GM19438 (cell line): ENCODE measurements at regions not wholly inside any gene's neighbourhood (a gene's known extent, or its start where the extent isn't known, plus 50 kb on each side); places are given as distances from the start of the nearest gene placed in this dataset.
"Not testable (repeated sequence)": the region's sequence is repeated elsewhere in the genome, so short reads cannot be mapped to it uniquely, and the experiment has no call there.

Experiments
- ATAC-seq: cut with Tn5 transposase; IDR thresholded peaks from one replicate; pipeline ENCODE4 v1.9.1; 2021; ENCODE audit warnings: low read depth; ENCODE audit not compliant: unreplicated experiment

DNA sequence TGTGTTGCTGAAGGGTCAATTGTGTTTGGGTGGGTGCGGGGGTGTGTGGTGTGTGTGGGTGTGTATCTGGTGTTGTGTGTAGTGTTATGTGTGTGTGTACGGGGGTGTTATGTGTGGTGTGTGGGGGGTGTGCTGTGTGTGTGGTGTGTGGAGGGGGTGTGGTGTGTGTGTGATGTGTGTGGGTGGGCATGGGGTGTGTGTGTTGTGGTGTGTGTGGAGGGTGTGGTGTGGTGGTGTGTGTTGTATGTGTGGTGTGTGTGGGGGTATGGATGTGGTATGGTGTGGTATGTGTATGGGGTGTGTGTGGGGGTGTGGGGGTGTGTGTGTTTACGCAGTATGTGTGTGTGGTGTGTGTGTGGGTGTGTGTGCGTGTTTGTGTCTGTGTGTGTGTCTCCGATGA lies 110.8 kb downstream of the ZNF22 start:
- no peak for ATAC-seq

DNA sequence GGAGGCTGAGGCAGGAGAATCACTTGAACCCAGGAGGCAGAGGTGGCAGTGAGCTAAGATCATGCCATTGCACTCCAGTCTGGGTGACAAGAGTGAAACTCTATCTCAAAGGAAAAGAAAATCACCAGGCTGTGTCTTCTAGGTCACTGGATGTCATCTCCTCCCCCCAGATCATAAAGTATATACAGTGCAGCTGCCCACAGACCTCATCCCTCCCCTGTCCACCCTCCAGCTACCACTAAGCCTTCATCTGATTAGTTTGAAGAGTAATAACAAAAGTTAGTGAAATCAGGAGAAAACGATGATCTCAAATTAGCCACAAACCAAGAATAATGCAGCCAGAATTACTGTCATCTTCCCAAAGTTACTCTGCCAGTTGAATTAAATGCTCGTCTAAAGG lies 117.2 kb downstream of the ZNF22 start:
- not testable (repeated sequence) for ATAC-seq

DNA sequence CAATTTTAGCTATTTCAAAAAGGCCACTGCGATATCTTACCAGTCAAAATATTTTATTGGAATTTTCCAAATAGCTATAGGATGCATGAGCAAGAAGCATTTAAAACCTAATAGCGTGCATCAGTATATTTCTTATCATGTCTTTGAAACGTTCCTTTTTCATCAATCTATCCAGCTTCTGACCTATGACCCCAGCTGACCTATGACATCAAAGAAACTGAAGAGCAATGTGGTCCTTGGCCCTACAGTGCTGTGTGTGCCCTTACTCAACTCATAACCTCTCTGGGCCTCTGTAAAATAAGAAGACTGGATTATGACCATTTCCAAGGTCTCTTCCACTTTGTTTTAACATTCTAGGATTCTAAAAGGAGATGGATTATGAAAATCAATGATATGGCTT lies 118.2 kb downstream of the ZNF22 start:
- ATAC-seq: no peak

DNA sequence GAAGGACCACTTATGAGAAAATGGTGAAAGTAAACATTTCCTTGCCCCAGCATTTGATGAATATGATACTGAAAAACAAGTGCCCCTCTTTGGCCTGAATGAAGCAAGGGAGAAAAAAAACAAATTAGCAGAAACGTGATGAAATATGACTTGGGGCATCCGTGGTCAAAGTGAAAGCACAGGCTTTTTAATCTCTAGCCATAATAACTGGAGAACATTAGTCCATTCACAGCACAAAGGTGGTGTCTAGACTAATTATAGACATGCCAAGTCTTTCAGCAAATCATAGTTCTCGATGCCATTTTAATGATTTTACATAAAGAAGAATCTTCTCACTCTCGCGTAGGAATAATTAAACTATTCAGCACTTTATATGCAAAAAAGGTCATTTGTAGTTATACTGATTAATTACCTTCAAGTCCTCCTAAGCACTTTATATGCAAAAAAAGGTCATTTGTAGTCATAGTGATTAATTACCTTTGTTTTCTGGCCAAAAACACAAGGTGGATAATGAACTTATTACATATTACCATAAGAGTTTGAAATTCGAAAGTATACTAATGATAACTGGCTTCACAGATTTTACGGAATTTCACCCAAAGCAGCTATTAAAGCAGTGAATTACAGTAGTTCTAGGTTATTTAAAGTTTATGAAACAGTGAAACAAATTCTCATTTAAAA lies 121.6 kb downstream of the ZNF22 start:
- ATAC-seq: not testable (repeated sequence)

DNA sequence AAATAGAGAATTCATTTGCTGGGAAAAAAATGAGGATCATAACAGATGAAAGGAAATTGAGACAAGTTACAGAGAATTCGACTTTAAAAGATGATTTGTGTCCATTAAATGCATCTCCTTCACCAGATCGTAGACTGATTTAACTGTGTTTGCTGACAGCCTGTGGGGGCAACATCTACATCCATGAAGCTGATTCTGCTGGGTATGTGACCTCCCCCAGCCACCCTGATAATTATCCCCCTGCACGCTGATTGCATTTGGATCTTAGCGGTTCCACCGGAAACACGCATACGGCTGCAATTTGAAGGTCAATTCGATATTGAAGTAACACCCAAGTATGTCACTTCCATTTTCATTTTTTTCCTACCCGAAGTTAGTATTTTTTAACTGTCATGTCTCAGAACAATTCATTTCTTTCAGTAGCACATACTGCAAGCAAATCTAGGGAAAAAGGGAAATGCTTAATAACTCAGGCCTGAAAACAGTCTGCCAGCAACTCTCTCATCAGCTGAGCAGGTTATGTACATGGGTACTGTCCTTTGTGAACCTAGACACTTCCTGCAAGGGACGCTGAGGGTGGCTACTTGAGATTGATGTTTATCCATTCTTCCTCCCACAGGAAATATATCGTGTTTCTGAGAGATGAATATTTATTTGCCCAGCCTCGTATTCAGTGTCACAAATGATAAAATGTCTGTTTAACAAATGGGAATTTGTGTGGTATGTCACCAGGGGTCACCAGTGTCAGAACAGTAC lies 134.9 kb downstream of the ZNF22 start:
- ATAC-seq: no peak

DNA sequence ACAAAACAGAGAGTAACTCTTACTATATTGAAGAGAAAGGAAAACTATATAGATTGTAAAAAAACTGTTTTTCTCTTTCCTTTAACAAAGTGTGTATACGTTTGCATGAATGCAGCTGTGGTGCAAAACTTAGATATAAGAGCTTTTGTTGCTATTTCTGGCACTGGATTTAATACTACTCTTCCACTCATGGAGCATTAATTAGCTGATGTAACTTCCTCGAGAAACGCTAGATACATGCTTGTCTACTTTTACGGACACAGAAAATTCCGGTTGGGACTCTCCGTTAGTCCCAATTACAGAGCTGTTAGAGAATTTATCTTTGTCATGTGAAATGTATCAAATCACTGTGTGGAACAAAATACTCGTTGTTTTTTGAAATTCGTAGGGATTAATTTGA lies 135.5 kb downstream of the ZNF22 start:
- no peak for ATAC-seq

DNA sequence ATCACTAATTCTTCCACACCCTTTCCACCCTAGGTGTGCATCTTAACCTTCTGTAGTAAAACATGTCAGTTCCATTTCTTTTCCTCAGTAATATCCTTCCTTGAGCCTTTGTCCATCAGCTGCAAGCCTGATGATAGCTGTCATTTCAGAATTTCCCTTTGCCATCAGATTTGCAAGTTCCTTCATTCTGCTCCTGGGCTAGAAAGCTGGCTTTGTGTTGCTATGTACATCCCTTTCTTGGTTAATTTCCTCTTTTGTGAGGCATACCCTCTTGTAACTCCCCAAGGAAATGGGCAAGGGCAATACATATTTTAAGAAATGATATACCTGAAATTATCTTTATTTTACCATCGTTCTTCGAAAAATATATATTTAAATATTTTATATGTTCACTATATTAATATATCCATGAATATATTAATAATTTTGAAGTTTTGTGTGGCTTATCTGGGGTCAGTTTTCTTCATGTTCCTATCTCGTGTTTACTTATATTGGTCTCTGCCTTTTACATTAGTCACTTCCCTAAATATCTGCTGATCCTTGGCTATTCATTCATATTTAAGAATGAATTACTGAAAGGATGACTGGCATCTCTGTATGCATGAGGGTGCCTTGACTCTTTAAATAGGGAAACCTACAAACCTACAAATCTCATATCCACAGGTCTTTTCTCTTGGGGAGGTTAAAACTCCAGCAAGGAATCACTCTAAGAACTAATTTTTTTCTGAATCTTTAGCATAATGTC lies 143.8 kb downstream of the ZNF22 start:
- no peak for ATAC-seq

DNA sequence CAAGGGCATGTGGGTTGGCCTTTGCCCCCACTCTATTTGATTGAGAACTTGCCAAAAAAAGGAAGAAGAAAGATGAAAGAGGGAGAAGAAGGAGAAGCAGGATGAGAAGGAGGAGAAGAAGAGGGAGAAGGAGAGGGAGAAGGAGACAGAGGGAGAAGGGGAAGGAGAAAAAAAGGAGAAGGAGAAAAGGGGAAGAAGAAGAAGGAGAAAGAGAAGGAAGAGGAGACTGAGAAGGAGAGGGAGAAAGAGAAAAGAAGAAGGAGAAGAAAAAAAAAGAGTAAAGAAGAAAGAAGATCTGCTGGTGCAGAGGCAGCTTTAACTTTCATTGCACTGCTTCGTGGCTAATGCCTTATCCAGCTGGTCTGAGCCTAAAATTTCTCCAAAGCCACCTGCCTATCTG lies 144.4 kb downstream of the ZNF22 start:
- ATAC-seq: not testable (repeated sequence)

DNA sequence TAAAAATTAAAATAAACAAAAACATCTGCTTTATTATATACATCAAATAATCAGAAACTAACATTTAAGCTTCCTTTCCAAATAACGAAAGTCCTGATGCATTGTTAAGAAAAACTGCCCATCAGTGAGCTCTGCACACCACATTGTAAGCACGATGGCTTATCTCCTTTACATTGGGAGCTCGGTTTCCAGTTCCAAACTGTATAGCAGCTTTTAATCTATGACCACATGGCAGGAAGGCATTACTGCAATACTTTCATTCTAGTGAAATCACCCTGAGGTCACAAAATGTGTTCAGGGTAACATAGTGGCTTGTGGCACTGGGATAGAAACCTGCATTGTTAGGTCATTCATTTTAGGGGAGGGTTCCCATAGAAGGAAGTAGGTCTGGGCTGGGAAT lies 146.3 kb downstream of the ZNF22 start:
- ATAC-seq: no peak

DNA sequence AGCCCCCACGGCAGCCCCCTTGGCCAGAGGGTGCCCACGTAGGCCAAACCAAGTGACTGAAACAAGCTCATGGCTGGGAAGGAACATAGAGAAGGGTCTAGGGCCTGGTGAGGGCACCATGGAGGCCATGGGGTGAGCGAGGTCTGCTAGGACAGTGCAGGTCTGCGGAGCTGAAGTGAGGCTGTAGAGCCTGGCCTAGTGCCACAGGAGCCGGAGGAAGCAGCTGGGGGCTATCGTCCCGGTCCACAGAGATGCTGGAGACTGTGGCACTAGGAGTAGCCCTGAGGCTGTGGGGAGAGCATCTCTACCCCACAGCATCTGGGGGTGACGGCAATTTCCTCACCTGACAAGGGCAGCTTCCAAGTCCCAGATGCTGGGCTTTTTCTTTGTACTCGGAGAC lies 150.3 kb downstream of the ZNF22 start:
- ATAC-seq: no peak

DNA sequence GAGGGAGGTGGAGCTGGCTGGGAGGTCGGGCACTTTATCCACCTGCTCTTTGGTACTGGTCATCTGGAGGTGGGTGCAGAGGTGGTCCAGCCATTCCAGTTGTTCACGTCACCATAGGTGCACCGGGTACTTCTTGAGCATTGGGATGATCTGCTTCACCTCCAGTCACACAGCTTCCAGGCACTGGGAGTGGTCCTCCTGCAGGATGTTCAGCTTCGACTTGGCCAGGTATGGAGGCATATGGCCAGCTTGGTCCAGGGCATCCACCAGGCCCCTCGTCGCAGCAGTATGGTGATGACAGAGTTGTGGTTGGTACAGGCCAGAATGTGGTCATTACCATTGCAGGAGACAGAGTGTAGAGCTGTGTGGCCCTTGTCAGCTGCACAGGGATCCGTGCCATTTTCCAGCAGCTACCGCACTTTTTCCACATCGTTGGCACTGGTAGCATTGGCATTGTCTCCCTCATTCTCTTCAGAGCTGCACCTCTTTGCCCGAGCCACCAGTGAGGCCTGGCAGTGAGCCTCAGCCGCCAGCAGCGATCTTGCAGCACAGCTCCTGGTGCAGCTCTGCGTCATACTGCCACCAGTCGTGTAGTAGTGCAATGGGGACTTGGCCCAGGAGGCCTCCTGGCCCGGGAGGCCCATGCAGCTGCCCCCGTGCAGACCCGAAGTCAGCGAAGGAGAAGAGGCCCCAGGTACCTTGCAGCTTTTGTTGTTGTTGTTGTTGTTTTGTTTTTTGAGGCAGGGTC lies 150.9 kb downstream of the ZNF22 start:
- ATAC-seq: no peak

DNA sequence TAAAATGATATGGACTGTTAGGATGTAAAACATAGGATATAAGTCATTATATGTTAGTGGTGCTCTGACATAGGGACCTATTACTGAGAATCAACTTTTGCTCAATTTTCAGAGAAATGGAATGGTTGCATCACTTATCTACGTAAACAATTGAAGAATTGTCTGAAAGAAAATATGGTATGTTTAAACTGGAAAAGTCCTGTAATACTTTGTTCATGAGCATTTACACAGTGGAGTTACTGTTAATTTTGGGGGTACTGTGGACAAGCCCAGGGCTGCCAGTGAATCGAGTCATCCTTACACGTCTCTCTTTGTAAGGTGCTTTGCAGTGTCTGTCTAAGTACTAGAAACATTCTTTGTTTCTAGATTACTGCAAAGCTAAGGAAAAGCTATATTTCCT lies 152.0 kb downstream of the ZNF22 start:
- no peak for ATAC-seq

DNA sequence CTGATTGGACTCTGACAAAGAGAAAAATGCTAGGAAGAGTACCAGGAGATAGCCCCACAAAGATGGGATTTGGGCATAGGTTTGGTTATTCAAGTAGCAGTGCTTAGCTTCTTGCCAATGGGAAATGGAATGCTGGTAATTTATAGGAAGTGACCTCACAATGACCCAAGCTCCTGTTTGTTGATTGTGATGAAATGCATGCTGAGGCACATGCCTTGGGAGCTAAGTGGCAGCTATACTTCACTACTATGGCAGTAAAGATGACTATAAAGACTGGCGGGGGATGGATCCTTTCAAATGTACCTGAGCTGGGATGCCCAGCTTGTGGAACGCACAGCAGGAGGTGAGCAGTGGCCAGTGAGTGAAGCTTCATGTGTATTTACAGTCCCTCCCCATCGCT lies 153.8 kb downstream of the ZNF22 start:
- ATAC-seq: no peak

DNA sequence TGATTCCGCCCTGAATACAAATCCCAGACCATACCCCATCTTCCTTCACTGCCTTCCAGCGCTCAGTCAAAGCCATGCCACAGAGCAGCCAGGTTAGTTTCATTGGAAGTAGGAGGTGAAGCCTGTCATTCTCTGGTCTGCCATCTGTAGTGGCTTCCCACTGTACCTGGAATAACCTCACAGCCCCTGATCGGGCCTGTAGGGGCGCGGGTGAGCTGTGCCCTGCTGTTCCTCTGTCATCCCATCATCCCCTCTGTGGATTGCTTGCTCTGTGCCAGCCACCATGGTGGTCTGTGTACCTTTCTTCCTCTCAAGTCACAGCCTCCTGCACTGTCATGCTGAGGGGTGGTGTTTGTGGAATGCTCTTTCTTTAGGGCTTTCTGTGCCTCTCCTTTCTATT lies 155.1 kb downstream of the ZNF22 start:
- no peak for ATAC-seq

DNA sequence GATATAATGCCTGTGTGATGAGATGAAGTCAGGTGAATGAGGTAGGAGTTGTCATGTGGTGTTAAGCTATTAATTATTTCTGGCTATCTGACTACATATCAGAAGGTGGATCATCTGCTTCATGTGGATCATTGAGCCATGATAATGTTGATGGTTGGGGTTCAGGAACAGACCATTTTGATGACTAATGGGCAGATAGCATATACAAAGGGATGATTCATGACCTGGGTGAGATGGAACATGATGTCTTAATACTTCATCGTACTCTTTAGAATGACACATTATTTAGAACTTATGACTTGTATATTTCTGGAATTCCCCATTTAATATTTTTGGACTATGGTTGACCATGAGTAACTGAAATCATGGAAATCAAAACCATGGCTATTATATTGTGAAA lies 155.1 kb downstream of the OR13A1 start:
- ATAC-seq: no peak

DNA sequence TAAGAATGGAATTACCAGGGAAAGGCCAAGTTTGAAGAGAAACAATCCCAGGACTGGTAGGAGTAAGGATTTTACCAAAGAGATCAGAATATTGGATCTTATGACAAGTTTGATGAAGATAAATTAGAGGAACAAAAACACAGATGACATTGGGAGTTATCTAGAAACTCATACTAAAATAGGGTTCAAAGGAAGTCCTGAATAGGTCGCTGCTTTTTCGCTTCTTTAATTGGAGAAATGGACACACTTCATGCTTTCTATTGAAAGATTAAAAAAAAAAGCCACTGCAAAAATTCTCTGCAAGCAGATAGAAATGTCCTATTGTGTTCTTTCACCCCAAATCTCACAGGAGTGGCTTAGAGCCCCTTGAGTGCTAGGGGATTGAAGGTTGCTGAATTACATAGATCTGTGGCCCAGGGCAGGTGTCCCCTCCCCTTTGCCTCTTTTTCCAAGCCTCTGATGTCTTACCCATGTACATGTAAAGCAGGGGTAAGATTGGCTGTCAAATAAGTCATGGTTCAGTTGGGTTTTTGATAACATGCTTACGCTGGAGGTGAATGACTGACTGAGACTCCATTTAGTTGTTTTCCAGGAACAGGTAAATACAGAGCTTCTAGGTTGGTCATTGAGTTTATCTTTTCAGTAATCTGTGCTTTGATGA lies 152.0 kb downstream of the OR13A1 start:
- no peak for ATAC-seq

DNA sequence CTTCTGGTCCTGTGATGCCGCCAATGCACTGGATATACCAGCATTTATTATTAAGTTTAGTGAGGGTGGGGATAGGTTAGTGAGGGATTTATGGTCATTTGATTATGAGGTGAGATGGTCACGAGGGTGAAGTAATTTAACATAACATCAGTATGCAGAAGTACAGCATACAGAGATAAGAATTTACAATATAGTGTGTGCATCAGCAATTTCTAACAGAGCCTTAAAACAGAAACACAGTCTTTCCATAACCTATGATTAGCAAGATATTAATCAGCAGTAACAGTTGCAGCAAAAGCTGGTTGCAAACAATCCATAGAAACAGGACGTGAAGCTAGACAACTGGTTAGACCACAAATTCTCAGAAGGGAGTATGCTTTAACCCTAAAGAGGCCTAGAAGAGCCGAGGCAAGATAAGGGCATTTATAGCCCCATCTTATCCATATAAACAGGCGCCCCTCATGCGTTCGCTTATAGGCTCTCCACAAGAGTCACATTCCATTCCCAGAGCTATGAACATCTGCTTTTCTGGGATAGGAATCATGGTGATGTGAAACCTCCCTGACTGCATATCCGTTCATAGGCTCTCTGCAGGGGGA lies 139.8 kb downstream of the OR13A1 start:
- not testable (repeated sequence) for ATAC-seq

DNA sequence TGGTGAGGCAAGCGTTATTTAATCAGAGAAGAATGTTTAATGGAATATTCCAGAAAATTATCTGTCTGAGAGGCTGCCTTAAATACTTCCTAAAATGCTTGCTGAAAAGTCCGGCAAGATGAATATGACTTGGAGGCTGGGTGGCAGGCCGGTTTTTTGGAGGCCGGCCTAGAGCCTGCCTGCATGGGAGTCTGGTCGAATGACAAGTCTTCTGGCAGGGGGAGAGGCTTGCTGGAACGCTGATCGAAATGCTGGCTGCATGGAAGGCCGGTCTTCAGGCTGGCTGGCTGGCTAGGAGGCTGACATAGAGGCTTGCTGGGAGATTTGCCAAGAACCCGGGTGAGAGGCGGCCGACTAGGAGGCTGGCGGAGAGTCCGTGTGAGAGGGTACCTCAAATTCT lies 135.7 kb downstream of the OR13A1 start:
- no peak for ATAC-seq

DNA sequence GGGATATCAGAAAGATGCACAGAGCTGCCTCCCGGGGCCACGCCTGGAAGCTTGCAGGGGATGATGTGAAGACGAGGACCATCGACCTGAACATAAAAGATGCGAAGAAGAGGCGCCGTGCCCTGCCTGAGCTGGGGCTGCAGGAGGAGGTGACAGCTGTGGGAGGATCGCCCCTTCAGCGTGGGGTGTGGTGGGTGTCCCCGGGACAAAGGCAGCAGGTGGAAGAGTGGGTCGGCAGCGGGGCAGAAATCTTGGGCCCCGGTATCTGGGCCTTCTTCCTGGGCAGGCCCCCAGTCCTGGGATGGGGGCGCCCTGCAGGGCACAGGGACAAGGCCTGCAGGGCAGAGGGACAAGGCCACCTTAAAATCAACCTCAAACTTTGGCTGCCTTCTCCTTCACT lies 134.9 kb downstream of the OR13A1 start:
- ATAC-seq: no peak
